Cardiac fibroblast (primary cell): ENCODE measurements at regions not wholly inside any gene's neighbourhood (a gene's known extent, or its start where the extent isn't known, plus 50 kb on each side); places are given as distances from the start of the nearest gene placed in this dataset.

ENCODE experiments used
- DNase-seq, 2 donors: peaks; one replicate each; pipeline versions ENCODE4 v3.0.0 to v3.0.0-alpha.2; 2010; ENCODE audit warnings: low read depth in 2 of 2
- H3K4me3 ChIP-seq, 2 donors: replicated peaks in 1 of 2; 1 replicate in 1 of 2; 2 replicates in 1 of 2; pipeline ENCODE4 v1.5.1; 2011; ENCODE audit warnings: low read depth in 2 of 2, low read length in 2 of 2, mild to moderate bottlenecking in 2 of 2, moderate library complexity in 1 of 2
- CTCF ChIP-seq: IDR thresholded peaks from one replicate; pipeline ENCODE4 v1.5.1; 2011; ENCODE audit warnings: low read depth, mild to moderate bottlenecking, low read length, inconsistent platforms

- TF ChIP-seq CTCF = no peak
- H3K4me3 ChIP-seq = no peak overlapping the region
- no peak for DNase-seq
These were observed 276.1 kb upstream of the DCC start for GRCh38 chr18:52063923-52064322.

GRCh38 chr18:52069201-52069600 lies 270.8 kb upstream of the DCC start:
- no peak overlapping the region for H3K4me3 ChIP-seq
- no peak for DNase-seq
- TF ChIP-seq CTCF = no peak

GRCh38 chr18:52070291-52070756 lies 269.7 kb upstream of the DCC start:
- TF ChIP-seq CTCF = no peak
- H3K4me3 ChIP-seq = no peak overlapping the region
- DNase-seq = no peak

- no peak for DNase-seq
- TF ChIP-seq CTCF = no peak
- no peak overlapping the region for H3K4me3 ChIP-seq
These were observed 262.6 kb upstream of the DCC start for GRCh38 chr18:52077251-52077983.

- no peak for TF ChIP-seq CTCF
- no peak overlapping the region for H3K4me3 ChIP-seq
- DNase-seq = no peak
These were observed 257.8 kb upstream of the DCC start for GRCh38 chr18:52082246-52082645.

- no peak for TF ChIP-seq CTCF
- no peak for DNase-seq
- no peak overlapping the region for H3K4me3 ChIP-seq
These were observed 252.9 kb upstream of the DCC start for GRCh38 chr18:52087140-52087539.

GRCh38 chr18:52090005-52090404 lies 250.0 kb upstream of the DCC start:
- H3K4me3 ChIP-seq = no peak overlapping the region
- DNase-seq = no peak
- no peak for TF ChIP-seq CTCF
